NCI-H187 treated with DMSO at 0.1 percent for 48 hours (cell line): ENCODE measurements at regions not wholly inside any gene's neighbourhood (a gene's known extent, or its start where the extent isn't known, plus 50 kb on each side); places are given as distances from the start of the nearest gene placed in this dataset.

ENCODE experiments used
- DNase-seq: peaks from one replicate; lab custom pipeline; 2025; lab: John Stamatoyannopoulos, UW

DNA sequence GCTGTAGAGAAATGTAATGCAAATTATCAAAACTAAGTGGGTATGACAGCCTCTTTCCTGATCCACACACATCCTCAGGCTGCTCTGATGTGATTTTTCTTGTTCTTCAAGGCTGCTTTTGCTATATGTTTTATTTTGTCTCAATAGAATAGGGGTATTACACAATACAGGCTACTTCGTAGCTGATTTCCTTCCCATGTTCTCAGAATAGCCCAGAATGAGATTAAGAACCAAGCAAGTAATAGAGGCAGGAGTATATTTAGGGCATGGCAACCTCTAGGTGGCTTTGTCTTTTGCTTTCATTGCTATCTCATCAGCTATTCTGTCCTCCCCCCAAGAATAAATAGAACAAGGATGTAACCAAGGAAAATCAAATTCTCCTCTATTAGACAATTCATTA, 241.8 kb downstream of the ALDH8A1 start:
- no peak for DNase-seq

DNA sequence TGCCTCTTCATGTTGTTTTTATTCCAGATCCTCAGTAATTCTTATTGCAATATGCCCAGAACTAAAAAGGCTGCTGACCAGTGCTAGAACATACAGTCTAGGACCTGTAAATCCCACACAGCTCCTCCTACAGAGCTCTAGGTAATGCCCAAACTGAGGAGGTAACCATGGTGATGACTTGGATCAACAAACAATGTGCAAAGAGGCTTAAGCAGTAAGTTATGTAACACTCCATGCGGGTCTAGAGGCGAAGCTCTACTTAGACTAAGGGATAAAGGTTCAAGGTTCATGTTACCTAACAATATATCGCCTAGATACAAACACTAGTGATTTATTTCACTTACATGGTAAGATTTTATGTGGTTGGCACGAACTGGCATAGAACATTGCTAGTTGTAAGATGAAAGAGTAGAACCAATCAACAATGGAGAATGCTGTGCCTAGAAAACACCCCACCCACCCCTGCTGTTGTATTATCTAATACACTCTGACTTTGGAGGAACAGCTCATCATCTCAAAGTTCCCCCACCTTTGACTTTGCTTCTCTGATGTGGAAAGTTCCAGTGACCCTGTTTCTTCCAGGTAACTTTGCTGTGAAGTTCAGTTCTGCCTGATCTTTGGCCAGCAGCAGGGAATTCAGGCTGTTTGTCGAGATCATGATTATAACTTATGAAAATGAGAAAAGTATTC, 242.4 kb downstream of the ALDH8A1 start:
- no peak for DNase-seq

DNA sequence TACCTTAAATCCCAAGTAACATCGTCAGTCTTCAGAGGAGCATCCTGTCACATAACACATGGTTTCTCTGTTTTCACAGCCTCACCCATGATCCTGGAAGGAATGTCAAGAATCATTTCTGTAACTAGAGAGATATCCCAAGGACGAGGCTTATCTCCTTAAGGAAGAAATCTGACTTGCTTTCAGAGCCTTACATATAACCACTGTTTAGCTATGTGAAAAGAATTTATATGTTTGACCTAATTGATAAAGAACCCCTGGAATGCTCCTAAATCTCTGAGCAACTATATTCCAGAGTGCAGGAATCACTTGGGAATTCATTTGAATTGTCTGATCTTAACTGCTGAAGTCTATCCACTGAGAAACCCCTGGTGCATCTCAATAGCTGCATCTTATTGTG, 243.1 kb downstream of the ALDH8A1 start:
- DNase-seq: no peak

DNA sequence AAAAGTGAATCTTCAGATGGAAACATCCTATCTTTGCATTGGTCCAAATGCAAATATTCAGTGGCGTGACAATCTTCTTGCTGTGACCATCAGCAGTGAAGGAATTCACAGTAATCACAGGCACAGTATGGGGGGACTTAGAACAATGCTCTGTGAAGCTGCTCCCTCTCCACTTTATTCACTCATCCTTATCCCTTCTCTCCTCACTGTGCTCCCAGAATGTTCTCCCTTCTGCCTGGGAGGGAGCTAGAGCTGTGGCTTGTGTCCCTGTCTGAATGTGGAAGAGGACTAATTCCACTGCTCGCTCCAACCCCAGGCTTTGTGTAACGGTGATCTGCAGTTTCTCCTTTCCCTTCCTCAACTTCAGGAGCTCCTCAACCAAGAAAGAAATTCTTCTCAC, 243.7 kb downstream of the ALDH8A1 start:
- DNase-seq: no peak

DNA sequence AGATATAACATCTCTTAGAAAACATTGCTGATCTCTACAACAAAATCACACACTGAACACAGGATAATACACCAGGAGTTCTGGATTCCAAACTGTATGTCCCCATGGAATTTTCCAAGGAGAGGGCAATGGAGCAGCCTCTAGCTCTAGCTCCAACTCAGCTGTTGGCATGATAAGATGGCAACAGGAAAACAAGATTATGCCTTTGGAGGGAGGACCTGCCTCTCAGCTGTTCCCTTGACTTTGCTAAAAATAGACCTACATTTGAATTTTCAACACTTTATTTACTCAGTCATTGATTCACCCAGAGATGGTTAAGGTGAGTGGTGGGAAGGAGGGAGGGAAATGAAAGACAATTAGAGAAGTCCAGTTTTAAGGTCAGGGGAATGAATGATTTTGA, 246.7 kb downstream of the ALDH8A1 start:
- DNase-seq: no peak

DNA sequence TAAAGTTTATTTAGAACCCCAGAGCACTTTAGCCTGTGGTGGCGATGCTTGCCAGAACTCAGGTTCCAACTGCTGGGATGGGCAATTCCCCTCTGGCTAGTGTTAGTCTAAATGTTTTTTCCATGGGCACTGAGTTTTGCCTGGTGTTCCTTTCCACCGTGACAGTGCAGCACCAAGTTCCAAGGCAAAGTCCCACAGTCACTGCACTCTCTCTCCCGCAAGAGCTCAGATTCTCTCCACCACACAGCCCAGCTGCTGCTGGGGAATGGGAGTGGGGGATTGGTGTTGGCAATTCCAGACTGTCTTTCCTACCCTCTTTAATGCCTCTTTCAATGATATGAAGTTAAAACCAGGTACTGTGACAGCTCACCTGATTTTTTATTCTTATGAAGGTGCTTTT, 247.6 kb downstream of the ALDH8A1 start:
- no peak for DNase-seq

DNA sequence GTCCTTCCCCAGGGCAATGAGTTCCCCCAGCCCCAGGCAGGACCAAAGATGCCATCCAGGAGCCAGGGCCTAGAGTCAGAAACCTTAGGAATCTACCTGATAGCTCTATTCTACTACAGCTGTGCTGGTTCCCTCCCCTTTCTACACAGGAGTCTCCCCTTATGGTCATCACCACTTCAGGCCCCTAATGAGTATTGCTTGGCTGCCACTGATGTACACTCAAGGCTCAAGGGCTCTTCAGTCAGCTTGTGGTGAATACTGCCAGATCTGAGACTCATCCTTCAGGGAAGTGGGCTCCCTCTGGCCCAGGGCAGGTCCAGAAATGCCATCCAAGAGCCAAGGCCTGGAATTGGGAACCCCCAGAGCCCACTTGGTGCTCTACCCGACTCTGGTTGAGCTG, 248.6 kb downstream of the ALDH8A1 start:
- DNase-seq: peak; percentile 80

DNA sequence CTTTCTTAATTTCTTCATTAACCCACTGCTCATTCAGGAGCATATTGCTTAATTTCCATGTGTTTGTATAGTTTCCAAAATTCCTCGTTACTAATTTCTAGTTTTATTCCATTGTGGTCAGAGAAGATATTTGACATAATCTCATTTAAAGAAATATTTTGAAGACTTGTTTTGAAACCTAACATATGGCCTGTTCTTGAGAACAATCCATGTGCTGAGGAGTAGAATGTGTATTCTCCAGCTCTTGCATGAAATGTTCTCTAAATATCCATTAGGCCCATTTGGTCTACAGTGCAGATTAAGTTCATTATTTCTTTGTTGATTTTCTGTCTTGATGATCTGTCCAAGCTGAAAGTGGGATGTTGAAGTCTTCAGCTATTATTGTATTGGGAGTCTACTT, 251.7 kb downstream of the ALDH8A1 start:
- no peak for DNase-seq

DNA sequence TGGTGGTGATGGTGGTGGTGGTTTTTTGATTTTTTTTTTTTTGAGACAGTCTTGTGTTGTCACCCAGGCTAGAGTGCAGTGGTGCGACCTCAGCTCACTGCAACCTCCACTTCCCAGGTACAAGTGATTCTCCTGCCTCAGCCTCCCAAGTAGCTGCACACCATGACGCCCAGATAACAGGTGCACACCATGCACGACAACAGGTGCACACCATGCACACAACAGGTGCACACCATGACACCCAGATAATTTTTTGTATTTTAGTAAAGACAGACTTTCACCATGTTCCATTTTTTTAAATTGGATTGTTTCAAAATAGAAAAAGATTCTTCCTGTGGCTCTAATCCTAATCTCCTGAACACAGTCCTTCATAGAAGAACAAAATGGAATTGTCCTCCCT, 257.9 kb downstream of the ALDH8A1 start:
- DNase-seq: no peak

DNA sequence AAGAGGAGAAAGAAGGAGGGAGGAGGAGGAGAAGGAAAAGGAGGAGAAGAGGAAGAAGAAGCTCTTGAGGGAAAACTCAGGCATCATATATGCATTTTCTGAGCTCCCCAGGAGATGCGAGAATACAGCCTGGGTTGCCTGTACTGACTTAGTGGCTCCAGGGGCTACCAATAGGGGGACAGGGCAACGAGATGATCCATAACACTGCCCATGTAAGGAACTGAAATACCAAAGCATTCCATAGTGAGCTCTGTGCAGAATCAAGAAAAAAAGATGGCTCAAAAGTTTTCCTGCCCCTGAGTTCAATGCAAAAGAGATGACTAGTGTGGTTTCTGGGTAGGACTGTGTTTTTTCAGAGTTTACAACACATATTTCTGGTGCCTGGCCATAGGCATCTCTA, 258.7 kb downstream of the ALDH8A1 start:
- no peak for DNase-seq

DNA sequence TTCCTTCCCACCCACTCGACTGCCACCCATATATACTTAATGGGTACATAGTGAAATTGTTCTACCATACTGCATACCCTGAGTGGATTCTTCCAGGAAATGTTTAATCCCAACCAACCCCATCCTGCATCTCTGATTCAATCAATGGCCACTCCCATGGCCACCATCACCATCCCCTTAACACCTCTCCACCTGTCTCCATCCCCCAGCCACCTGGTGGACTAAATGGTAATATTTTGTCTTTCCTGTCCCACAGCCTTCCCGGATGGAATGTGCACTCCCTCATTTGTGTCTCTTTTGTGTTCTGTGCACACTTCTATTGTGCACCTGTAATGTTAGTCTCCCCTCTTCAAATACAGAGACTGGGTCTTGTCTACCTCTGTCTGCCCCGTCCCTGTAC, 259.9 kb downstream of the ALDH8A1 start:
- DNase-seq: no peak

DNA sequence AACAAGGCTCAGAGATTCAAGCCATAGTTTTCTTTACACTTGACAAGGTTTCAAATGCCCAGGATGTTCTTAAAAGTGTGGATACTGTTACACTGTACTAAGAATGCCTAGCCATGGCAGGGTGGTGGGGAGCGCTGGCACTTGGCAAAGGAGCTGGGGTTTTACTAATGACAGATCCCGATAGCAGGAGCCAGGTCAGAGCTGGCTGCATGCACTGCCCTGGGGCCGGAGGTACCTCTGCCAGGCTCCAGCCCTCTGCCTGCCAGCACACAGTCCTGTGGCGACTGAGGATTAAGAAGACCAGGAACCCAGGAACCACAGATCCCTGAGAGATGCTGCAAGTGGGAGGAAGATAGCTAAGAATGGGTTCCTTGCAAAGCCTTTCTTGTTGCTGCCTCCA, 260.3 kb downstream of the ALDH8A1 start:
- no peak for DNase-seq

DNA sequence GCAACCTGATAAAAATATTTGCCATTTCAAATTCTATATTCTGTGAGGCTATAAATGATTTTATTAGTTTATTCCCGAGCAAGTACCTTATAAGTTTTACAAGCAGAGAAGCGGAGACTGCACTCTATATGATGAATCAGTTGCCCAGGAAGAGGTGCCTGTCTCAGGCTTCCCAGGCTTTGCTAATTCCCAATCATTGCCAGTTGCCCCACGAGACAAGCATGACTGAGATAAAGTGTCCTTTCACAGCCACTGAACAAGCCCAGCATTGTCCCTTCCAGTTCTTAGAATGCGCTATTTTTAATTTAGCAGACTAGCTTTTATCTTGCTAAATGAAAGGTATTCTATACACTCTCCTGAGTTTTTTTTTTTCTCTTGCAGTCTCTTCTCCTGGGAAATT, 260.7 kb downstream of the ALDH8A1 start:
- DNase-seq: no peak

DNA sequence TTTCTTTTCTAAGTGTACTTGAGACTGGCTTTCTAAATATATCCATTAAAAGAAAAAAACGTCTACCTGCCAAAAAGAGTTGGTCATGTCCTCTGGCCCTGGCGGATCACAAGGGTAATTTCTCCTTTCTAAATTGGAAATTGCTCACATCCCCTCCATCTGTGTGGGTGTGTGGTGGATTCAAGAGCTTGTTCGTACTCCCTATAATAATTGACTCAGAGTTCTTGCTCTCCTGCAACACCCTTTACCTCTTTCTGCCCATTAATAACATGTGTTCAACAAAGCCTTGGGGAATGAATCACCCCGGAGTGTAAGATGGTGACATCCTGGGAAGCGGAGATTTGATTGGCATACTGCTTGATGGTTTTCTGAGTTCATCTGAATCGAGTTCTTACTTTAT, 263.8 kb downstream of the ALDH8A1 start:
- no peak for DNase-seq

DNA sequence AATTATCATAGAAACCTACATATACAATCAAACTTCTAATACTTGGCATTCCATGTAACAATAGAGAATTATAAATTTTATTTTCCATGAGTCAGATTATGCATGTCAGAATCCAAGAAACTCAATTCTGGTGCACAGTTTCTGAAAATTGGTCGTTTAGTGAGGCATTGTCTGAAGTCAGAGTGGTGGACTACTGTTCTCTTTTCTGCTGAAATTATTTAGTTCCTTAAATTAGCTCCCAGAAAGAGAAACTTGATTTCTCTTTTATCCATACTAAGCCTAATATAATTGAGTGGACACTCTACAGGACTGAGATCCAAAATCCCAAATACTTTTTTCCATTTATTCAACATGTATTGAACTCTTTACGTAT, 265.5 kb downstream of the ALDH8A1 start:
- no peak for DNase-seq

DNA sequence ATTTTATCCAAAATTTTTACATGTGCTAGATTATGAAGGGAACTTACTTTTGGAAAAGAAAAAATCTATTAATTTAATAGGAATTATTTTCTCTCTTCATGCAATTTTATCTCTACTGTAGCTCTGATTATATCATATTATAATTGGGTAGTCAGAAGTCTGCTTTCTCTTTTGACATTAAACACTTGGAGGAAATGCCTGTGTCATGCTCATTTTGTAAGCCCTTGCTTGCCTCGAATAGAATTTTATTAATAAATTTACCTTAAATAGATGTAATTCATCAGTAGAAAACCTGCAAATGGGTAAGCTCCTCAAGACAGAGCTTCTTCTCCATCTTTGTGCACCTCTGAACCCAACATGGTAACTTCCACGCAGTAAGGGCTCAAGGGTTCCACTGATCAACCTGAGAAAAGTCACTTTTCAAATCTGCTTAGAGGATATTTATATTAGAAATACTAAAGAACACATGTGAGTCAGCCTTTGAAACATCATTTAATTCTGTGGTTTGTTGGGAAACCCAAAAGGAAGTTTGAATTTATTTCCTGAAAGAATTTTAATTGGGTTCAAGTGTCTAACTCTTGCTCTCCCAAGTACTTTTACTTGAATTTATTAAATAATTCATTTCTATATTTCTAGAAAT, 266.0 kb downstream of the ALDH8A1 start:
- no peak for DNase-seq

DNA sequence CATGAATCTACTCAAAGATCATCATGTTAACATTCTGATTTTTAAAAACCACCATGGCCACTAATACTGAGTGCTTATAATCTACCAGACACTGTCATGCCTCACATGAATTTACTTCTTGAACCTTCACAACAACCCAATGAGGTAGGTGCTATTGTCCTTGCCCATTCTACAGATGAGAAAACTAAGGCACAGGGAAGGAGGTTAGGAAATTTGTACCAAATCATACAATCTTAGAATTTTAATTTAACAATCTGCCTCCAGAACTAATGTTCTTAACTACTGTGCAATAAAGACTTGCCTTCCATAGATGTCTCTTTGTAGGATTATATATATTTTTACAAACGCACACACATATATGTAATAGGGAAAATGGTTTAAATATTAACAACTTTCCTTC, 269.5 kb downstream of the ALDH8A1 start:
- DNase-seq: no peak

DNA sequence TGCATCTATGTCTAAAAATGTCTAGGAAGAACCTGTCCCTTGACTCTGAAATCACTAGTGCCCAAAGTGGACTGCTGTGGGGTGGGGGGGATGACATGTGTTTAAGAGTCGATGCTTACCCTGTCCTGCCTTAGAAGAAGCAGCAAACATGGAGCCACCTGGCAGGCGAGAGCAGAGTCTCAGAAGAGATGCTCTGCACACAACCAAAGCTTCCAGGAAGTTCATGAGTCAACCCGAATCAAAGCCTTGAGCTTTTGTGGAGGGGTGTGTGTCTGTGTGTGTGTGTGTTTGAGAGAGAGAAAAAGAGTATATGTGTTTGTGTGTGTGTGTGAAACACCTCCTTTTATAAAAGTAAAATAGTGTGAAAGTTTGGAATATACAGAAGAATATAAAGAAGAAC, 269.9 kb downstream of the ALDH8A1 start:
- no peak for DNase-seq

DNA sequence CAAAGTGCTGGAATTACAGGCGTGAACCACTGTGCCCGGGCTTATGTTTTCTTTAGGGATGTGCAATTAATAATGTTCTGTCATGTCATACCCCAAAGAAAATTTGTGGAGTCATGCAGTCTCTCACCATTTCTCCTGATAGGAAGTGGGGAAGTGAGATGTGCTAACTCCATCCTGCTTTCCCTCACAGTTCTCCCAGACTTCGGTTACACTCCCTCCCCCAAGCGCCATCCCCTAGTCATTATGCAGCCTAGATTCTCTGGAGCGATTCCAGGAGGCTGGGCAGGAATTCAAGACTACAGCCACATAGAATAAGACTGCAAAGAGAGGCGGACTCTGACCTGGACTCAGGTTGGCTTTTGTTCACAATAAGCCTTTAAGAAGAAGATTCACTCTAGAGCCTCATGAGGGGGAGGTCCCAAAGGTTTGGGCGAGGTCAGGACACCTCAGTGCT, 271.4 kb downstream of the ALDH8A1 start:
- DNase-seq: no peak

DNA sequence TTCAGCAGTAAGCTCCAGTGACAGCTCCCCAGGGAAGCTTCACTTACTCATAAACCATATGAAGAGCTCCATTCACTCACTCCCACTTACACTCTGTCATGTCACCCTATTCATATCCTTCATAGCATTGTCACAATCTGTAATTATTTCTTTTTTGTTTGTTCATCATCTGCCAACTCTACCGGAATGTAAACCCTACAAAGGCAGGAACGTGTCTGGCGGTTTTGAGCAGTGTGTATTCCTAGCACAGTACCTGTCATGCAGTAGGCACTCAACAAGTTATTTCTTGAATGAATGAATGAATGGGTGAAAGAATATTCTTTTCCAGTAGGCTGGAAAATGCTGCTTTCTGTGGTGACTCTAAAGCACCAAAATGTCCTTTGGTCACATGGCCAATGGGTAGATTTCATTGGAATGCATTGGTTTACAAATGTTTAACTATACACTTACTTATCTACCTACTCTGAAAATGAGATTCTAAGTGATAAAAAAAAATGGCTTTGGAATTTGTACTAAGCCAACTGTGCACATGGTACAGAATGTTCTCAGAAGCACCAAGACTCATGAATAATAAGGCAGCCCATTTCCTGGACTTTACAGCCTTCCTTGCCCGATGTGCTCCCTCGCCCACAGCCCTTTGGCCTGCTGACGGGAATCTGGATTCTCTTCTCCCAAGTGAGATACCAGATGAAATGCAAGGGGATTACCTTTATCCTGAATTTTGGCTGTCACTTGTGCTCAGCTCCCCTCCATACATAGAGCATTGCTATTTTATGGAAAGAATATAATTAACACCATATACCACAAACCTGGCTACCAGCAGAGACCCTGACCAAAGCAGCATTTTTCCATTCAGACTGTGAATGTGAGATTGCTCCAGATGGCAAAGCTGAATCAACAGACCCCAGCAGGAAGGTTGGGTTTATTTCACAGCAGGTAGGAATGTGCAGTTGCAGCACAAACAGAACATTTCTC, 273.3 kb downstream of the ALDH8A1 start:
- DNase-seq: peak; percentile 47

DNA sequence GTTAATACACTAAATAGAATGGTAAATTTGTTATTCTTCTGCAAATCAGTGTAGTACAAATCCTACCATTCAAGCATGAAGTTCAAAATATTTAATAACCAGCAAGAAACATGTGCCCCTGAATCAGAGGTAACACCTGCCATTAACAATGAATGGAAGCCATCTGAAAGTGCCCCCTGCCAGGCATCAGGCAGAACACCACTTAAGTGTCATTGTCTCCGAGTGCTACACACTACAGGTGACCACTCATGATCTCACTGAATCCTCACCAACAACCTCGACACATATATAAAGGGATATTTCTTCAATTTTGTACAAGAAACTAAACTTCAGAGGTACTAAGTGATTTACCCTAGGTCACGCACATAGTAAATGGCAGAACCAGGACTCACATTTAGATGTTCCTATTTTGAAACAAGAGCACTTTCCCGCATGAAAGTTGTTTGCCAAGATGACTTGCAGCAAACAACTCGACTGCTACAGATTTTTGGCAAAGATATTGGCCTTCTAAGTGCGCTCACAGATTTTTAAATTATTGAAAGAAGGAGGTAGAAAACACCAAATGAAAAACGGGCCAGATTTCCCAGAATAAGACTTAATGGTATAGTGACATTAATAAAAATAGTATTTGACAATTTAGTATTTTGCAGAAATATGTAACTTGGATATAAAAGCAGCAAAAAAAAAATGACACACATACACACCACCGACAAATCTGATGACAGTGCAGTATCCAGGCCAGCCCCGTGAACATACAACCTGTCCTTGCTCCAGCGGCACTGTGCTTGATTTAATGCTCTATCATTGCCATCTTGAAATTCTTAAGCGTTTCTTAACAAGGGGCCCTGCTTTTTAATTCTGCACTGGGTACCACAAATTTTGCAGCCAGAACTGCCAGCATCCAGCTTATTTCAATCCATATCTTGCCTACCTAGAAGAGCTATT, 274.5 kb downstream of the ALDH8A1 start:
- peak; percentile 88 for DNase-seq

DNA sequence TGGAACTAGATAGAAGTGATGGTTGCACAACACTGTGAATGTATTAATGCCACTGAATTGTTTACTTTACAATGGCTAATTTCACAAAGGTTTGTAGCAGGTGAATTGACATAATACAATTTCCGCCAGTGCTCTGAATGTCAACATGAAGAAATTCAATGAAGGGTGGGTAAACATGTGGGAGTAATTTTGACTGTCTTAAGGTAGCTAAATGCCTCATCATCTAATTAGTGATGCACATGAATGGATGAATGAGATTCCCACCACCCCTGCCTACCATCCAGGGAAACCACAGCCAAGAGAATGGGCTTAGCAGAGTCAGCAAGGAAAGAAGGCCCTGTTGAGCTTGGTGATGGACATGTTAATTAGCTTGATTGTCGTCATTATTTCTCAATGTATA, 275.3 kb downstream of the ALDH8A1 start:
- DNase-seq: peak; percentile 38
